ENCODE measurements at regions not wholly inside any gene's neighbourhood (a gene's known extent, or its start where the extent isn't known, plus 50 kb on each side); places are given as distances from the start of the nearest gene placed in this dataset.

GRCh38 chr12:58513852-58514251 lies 406.5 kb downstream of the LRIG3 start:
- no peak for TF ChIP-seq CTCF (IDR thresholded peaks at IDR 0.05; ENCODE audit: low read depth, low read length, missing control alignments)
- DNase-seq (ENCODE audit: extremely low read depth, low read depth) = no peak
- no peak overlapping the region for H3K4me3 ChIP-seq (replicated peaks; ENCODE audit: low read depth, low read length)

GRCh38 chr12:58519839-58520238 lies 400.5 kb downstream of the LRIG3 start:
- TF ChIP-seq CTCF (IDR thresholded peaks at IDR 0.05; ENCODE audit: low read depth, low read length, missing control alignments) = no peak
- no peak for DNase-seq (ENCODE audit: extremely low read depth, low read depth)
- H3K4me3 ChIP-seq (replicated peaks; ENCODE audit: low read depth, low read length) = no peak overlapping the region

- H3K4me3 ChIP-seq (replicated peaks; ENCODE audit: low read depth, low read length) = no peak overlapping the region
- DNase-seq (ENCODE audit: extremely low read depth, low read depth) = no peak
- no peak for TF ChIP-seq CTCF (IDR thresholded peaks at IDR 0.05; ENCODE audit: low read depth, low read length, missing control alignments)
Measured at GRCh38 chr12:58521152-58521551, 399.2 kb downstream of the LRIG3 start.

- TF ChIP-seq CTCF (IDR thresholded peaks at IDR 0.05; ENCODE audit: low read depth, low read length, missing control alignments) = no peak
- no peak overlapping the region for H3K4me3 ChIP-seq (replicated peaks; ENCODE audit: low read depth, low read length)
- DNase-seq (ENCODE audit: extremely low read depth, low read depth) = no peak
Measured at GRCh38 chr12:58521796-58522195, 398.5 kb downstream of the LRIG3 start.

- H3K4me3 ChIP-seq (replicated peaks; ENCODE audit: low read depth, low read length) = no peak overlapping the region
- TF ChIP-seq CTCF (IDR thresholded peaks at IDR 0.05; ENCODE audit: low read depth, low read length, missing control alignments) = no peak
- DNase-seq (ENCODE audit: extremely low read depth, low read depth) = no peak
Measured at GRCh38 chr12:58523360-58523759, 396.9 kb downstream of the LRIG3 start.

- no peak for DNase-seq (ENCODE audit: extremely low read depth, low read depth)
- TF ChIP-seq CTCF (IDR thresholded peaks at IDR 0.05; ENCODE audit: low read depth, low read length, missing control alignments) = no peak
- no peak overlapping the region for H3K4me3 ChIP-seq (replicated peaks; ENCODE audit: low read depth, low read length)
Measured at GRCh38 chr12:58528271-58528670, 392.0 kb downstream of the LRIG3 start.

GRCh38 chr12:58529114-58529665 lies 391.1 kb downstream of the LRIG3 start:
- peak; percentile 72 for DNase-seq (ENCODE audit: extremely low read depth, low read depth)
- H3K4me3 ChIP-seq (replicated peaks; ENCODE audit: low read depth, low read length) = no peak overlapping the region
- no peak for TF ChIP-seq CTCF (IDR thresholded peaks at IDR 0.05; ENCODE audit: low read depth, low read length, missing control alignments)

Data from HFF-Myc (cell line).